ENCODE measurements at regions not wholly inside any gene's neighbourhood (a gene's known extent, or its start where the extent isn't known, plus 50 kb on each side); places are given as distances from the start of the nearest gene placed in this dataset.

- TF ChIP-seq EP300 (IDR thresholded peaks at IDR 0.05), result no peak
- TF ChIP-seq, protein P1, sequence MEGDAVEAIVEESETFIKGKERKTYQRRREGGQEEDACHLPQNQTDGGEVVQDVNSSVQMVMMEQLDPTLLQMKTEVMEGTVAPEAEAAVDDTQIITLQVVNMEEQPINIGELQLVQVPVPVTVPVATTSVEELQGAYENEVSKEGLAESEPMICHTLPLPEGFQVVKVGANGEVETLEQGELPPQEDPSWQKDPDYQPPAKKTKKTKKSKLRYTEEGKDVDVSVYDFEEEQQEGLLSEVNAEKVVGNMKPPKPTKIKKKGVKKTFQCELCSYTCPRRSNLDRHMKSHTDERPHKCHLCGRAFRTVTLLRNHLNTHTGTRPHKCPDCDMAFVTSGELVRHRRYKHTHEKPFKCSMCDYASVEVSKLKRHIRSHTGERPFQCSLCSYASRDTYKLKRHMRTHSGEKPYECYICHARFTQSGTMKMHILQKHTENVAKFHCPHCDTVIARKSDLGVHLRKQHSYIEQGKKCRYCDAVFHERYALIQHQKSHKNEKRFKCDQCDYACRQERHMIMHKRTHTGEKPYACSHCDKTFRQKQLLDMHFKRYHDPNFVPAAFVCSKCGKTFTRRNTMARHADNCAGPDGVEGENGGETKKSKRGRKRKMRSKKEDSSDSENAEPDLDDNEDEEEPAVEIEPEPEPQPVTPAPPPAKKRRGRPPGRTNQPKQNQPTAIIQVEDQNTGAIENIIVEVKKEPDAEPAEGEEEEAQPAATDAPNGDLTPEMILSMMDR (IDR thresholded peaks at IDR 0.05), result no peak
Observed at GRCh38 chr2:239598011-239598731, 197.4 kb upstream of the HDAC4 start.

All from tibial nerve (tissue), 4 donors.